Right ventricle myocardium inferior (tissue), 1 donor: ENCODE measurements at regions not wholly inside any gene's neighbourhood (a gene's known extent, or its start where the extent isn't known, plus 50 kb on each side); places are given as distances from the start of the nearest gene placed in this dataset.
A peak's percentile ranks its signal among the peaks of the same experiment; 100 is the strongest.
"Not testable (repeated sequence)": the region's sequence is repeated elsewhere in the genome, so short reads cannot be mapped to it uniquely, and the experiment has no call there.

Experiments used
- ATAC-seq: fragments of 200-7000 bp; cut with Tn5 transposase; one replicate; pipeline ENCODE4 v1.9.1; 2020; ENCODE audit warnings: mild to moderate bottlenecking, moderate library complexity
- DNase-seq: peaks from one replicate; pipeline ENCODE4 v3.0.0; 2021; ENCODE audit errors: missing footprints
- intact Hi-C: fragments of 100-400 bp; cut with DNase I; formaldehyde crosslinking; loops from one replicate; pipeline ENCODE4 v1.11.0; 2022
- donor health status: DM: no; HTN: yes; CAD: no; lungs with severe emphysema.

GRCh38 chr9:104319198-104319597, 184.9 kb upstream of the OR13F1 start:
- intact Hi-C loops: no loop called here
- ATAC-seq: no peak
- DNase-seq: no peak

- intact Hi-C loops: no loop called here
- DNase-seq: no peak
- ATAC-seq: no peak
Measured at GRCh38 chr9:104319685-104320084, 184.4 kb upstream of the OR13F1 start.

- intact Hi-C loops: no loop called here
- ATAC-seq: no peak
- no peak for DNase-seq
Measured at GRCh38 chr9:104322596-104322995, 181.5 kb upstream of the OR13F1 start.

DNA sequence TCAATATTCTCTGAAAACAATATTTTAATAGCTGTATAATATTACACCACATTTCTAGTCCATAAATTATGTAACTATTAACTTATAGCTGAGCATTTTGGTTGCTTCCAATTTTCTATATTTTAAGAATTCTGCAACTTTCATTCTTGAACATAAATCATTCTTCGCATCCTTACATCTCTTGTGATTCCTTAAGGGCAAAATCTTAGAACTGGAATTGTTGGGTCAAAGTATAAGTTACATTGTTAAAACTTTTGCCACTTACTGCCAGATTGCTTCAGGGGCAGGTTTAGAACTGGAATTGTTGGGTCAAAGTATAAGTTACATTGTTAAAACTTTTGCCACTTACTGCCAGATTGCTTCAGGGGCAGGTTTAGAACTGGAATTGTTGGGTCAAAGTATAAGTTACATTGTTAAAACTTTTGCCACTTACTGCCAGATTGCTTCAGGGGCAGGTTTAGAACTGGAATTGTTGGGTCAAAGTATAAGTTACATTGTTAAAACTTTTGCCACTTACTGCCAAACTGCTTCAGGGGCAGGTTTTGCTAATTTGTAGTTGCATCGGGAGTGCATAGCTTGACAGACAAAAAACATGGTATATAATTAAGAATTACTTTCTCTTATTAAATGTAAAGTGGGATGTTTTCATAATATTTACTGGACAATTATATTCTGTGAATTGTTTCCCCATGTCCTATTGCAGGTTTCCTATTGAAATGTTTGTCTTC, 179.9 kb upstream of the OR13F1 start:
- DNase-seq, intact Hi-C loops, ATAC-seq: not testable (repeated sequence)

- DNase-seq (no peak), ATAC-seq (no peak)
- intact Hi-C loops: no loop called here
Measured at GRCh38 chr9:104326912-104327311, 177.2 kb upstream of the OR13F1 start.

DNA sequence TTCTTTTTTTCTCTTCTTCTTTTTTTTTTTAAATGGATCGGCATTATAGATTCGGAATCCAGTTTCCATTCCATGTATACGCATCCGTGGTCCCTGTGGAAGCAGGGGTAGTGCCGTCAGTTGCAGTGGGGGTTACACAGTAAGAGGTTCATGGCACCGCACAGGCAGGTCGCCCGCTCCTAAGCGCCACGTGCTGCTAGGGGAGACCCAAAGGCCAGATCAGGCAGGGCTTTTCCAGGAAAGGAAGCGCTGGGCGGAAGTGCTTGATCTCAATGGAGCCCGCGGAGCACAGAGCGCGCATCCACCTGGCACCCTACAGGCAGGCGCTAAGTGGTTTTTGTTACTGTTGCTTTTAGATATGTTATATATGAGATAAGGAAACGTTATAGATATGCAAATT, 174.8 kb upstream of the OR13F1 start:
- ATAC-seq (no peak), DNase-seq (no peak)
- intact Hi-C loops: no loop called here

- no peak for ATAC-seq
- DNase-seq: no peak
- intact Hi-C loops: no loop called here
Measured at GRCh38 chr9:104330841-104331240, 173.2 kb upstream of the OR13F1 start.

- DNase-seq (no peak), ATAC-seq (no peak)
- intact Hi-C loops: no loop called here
Measured at GRCh38 chr9:104334549-104334948, 169.5 kb upstream of the OR13F1 start.

GRCh38 chr9:104339692-104340091, 164.4 kb upstream of the OR13F1 start:
- intact Hi-C loops: no loop called here
- ATAC-seq (no peak), DNase-seq (no peak)

- intact Hi-C loops: no loop called here
- no peak for ATAC-seq
- no peak for DNase-seq
Measured at GRCh38 chr9:104342552-104342951, 161.5 kb upstream of the OR13F1 start.

- ATAC-seq (no peak), DNase-seq (no peak)
- intact Hi-C loops: no loop called here
Measured at GRCh38 chr9:104345061-104345460, 159.0 kb upstream of the OR13F1 start.

- ATAC-seq (no peak), DNase-seq (no peak)
- intact Hi-C loops: no loop called here
Measured at GRCh38 chr9:104350541-104350940, 153.5 kb upstream of the OR13F1 start.

DNA sequence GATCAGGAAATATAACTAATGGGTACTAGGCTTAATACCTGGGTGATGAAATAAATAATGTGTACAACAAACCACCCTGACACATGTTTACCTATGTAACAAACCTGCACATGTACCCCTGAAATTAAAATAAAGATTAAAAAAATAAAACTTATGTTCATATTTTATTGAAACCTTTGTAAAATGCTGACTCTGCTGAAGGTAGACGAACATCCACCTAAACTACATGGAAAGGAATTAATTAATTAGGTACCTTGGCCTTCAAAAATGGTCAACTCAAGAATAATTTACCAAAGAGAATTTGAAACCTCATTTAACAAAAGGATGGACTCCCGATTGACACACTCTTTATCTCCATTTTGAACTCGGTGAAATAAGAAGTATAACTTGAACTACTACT, 152.3 kb upstream of the OR13F1 start:
- DNase-seq (no peak), ATAC-seq (no peak)
- intact Hi-C loops: no loop called here

- DNase-seq (no peak), ATAC-seq (no peak)
- intact Hi-C loops: no loop called here
Measured at GRCh38 chr9:104361207-104361606, 142.9 kb upstream of the OR13F1 start.

GRCh38 chr9:104362912-104363472, 141.1 kb upstream of the OR13F1 start:
- DNase-seq: peak; percentile 61
- intact Hi-C loops: no loop called here
- ATAC-seq: no peak

- DNase-seq: no peak
- ATAC-seq: no peak
- intact Hi-C loops: no loop called here
Measured at GRCh38 chr9:104367507-104367906, 136.6 kb upstream of the OR13F1 start.

DNA sequence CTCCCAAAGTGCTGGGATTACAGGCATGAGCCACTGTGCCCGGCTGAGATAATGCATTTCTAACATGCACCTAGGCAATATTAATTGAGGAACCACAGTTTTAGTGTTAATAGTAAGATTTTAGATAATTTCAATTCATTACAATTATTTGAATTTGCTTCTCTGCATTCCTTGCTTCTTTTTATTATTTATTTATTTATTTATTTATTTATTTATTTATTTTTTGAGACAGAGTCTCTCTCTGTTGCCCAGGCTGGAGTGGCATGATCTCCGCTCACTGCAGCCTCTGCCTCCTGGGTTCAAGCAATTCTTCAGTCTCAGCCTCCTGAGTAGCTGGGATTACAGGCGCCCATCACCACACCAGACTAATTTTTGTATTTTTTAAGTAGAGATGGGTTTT, 135.7 kb upstream of the OR13F1 start:
- DNase-seq, intact Hi-C loops, ATAC-seq: not testable (repeated sequence)

DNA sequence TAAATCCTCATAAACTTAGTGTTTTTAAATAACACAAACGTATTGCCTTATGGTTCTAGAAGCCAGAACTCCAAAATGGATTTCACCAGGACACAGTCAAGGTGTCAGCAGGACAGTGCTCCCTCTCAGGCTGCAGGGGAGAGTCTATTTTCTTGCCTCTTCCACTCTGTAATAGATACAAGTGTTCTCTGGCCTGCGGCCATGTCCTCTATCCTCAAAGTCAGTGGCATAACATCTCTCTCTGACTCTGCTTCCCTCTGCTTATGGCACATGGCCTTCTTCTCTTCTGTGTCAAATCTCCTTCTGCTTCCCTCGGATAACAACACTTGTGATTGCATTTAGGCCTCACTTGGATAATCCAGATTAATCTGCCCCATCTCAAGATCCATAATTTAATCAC, 129.4 kb upstream of the OR13F1 start:
- intact Hi-C loops: no loop called here
- ATAC-seq (peak; percentile 81), DNase-seq (no peak)

DNA sequence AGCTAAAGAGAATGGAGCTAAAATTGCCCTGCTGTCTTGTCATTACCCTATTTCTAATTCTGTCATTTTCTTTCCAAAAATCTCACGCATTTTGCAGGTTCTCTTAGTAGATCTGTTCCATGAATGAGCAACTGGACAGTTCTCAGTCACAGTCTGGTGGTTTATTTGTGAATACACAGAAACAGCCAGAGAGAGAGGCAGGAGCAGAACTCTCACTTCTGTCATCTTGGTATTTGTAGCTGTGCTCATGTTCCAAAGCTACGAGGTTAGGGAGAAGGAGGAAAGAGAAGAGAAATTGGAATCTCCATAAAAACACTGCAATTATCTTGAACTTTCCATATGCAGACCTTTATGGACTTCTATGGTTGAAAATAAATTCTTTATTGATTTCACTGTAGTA, 118.0 kb upstream of the OR13F1 start:
- intact Hi-C loops: loop anchor here (5.0 to 10.0 kb wide), 3 partner anchors 209 to 361 kb away; partner anchors contain the start of gene NIPSNAP3A
- no peak for DNase-seq
- ATAC-seq: no peak

DNA sequence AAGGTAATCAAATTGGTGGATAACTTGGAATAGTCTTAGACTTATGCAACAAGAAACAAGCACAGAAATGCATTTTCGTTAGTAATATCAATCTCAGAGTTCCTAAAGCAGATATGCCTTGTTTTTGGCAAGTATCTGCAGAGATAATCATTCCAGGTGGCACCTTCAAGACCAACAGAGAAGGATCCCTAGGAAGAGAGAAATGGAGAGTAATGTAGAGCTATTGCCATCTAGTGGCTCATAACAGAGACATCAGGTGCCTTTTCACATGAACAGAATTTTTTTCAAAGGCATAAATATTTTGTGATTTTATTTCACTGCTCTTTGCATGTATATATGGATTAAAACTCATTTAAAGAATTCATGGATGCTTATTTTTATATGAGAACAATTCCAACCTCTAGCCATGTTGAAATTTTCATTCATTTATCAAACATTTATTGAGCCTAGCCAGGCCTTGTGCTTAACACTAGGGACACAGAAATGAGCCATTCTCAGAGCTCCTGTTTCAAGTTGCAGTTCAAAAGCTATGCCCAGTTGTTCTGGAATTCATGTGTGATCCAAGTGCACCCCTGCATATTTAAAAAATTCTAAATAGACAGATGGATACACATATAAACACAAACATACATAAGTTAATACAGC, 117.5 kb upstream of the OR13F1 start:
- no peak for DNase-seq
- intact Hi-C loops: loop anchor here (5.0 to 10.0 kb wide), 3 partner anchors 209 to 362 kb away; partner anchors contain the start of gene NIPSNAP3A
- no peak for ATAC-seq
